H9 (cell line): ENCODE measurements at regions not wholly inside any gene's neighbourhood (a gene's known extent, or its start where the extent isn't known, plus 50 kb on each side); places are given as distances from the start of the nearest gene placed in this dataset.

Experiments
- DNase-seq: peaks from one replicate; pipeline ENCODE4 v3.0.0-alpha.2; 2017
- H2AFZ ChIP-seq: one replicate; pipeline ENCODE4 v1.6.1; 2013; ENCODE audit warnings: mild to moderate bottlenecking, low read length, control low read depth, moderate library complexity
- H2AK5ac ChIP-seq: 2 replicates; pipeline ENCODE4 v1.6.1; 2013; ENCODE audit warnings: low read length, control low read depth, mixed read lengths; ENCODE audit not compliant: insufficient read length
- H2BK120ac ChIP-seq: one replicate; pipeline ENCODE4 v1.6.1; 2013; ENCODE audit warnings: low read depth, mild to moderate bottlenecking, low read length, control low read depth, inconsistent platforms; ENCODE audit not compliant: poor library complexity, severe bottlenecking
- H2BK12ac ChIP-seq: 2 replicates; pipeline ENCODE4 v1.6.1; 2013; ENCODE audit warnings: low read length, control low read depth, mixed read lengths, low read depth; ENCODE audit not compliant: insufficient read length
- H2BK15ac ChIP-seq: 2 replicates; pipeline ENCODE4 v1.6.1; 2013; ENCODE audit warnings: low read depth, low read length, control low read depth
- H2BK20ac ChIP-seq: one replicate; pipeline ENCODE4 v1.6.1; 2013; ENCODE audit warnings: low read depth, mild to moderate bottlenecking, low read length, control low read depth, inconsistent platforms; ENCODE audit not compliant: poor library complexity, severe bottlenecking
- H2BK5ac ChIP-seq: 2 replicates; pipeline ENCODE4 v1.6.1; 2013; ENCODE audit warnings: low read length, control low read depth, mixed read lengths; ENCODE audit not compliant: insufficient read length
- H3K14ac ChIP-seq: 2 replicates; pipeline ENCODE4 v1.6.1; 2013; ENCODE audit warnings: low read length, control low read depth; ENCODE audit not compliant: insufficient read depth
- H3K18ac ChIP-seq: 2 replicates; pipeline ENCODE4 v1.6.1; 2013; ENCODE audit warnings: low read depth, mild to moderate bottlenecking, mixed read lengths, low read length, control low read depth; ENCODE audit not compliant: insufficient read length
- H3K23ac ChIP-seq: 2 replicates; pipeline ENCODE4 v1.6.1; 2013; ENCODE audit warnings: low read length, control low read depth, mixed read lengths, low read depth; ENCODE audit not compliant: insufficient read length
- H3K23me2 ChIP-seq: 2 replicates; pipeline ENCODE4 v1.6.1; 2013; ENCODE audit warnings: low read depth, mild to moderate bottlenecking, mixed read lengths, low read length, control low read depth; ENCODE audit not compliant: insufficient read length, poor library complexity, severe bottlenecking
- H3K27ac ChIP-seq: 2 replicates; pipeline ENCODE4 v1.5.1; 2013; ENCODE audit warnings: low read length, control low read depth, mixed read lengths, low read depth; ENCODE audit not compliant: insufficient read length
- H3K27me3 ChIP-seq: 2 replicates; pipeline ENCODE4 v1.6.1; 2013; ENCODE audit warnings: low read length, control low read depth, inconsistent platforms; ENCODE audit not compliant: insufficient read depth
- H3K4ac ChIP-seq: 2 replicates; pipeline ENCODE4 v1.6.1; 2013; ENCODE audit warnings: low read depth, mild to moderate bottlenecking, control low read depth, inconsistent platforms, low read length, moderate library complexity
- H3K4me1 ChIP-seq: 2 replicates; pipeline ENCODE4 v1.6.1; 2013; ENCODE audit warnings: low read length, control low read depth, inconsistent platforms; ENCODE audit not compliant: insufficient read depth
- H3K4me2 ChIP-seq: 2 replicates; pipeline ENCODE4 v1.6.1; 2013; ENCODE audit warnings: low read length, control low read depth, mixed read lengths; ENCODE audit not compliant: insufficient read length, insufficient read depth
- H3K56ac ChIP-seq: 2 replicates; pipeline ENCODE4 v1.6.1; 2013; ENCODE audit warnings: low read depth, mild to moderate bottlenecking, mixed read lengths, low read length, control low read depth; ENCODE audit not compliant: insufficient read length
- H3K79me1 ChIP-seq: 2 replicates; pipeline ENCODE4 v1.6.1; 2013; ENCODE audit warnings: low read depth, mild to moderate bottlenecking, moderate library complexity, low read length, control low read depth, inconsistent platforms; ENCODE audit not compliant: insufficient read depth, poor library complexity, severe bottlenecking
- H3K79me2 ChIP-seq: 2 replicates; pipeline ENCODE4 v1.6.1; 2013; ENCODE audit warnings: low read length, control low read depth, inconsistent platforms; ENCODE audit not compliant: insufficient read depth
- H3K9ac ChIP-seq: 2 replicates; pipeline ENCODE4 v1.6.1; 2013; ENCODE audit warnings: low read length, control low read depth, mixed read lengths; ENCODE audit not compliant: insufficient read length; ENCODE audit errors: extremely low read depth
- H3K9me3 ChIP-seq: one replicate; pipeline ENCODE4 v1.6.1; 2013; ENCODE audit warnings: low read depth, low read length, inconsistent platforms; ENCODE audit not compliant: control insufficient read depth
- H3T11ph ChIP-seq: one replicate; pipeline ENCODE4 v1.6.1; 2013; ENCODE audit warnings: mild to moderate bottlenecking, low read length, control low read depth, inconsistent platforms
- H4K20me1 ChIP-seq: one replicate; pipeline ENCODE4 v1.6.1; 2013; ENCODE audit not compliant: control insufficient read depth, insufficient read length, insufficient read depth
- H4K5ac ChIP-seq: 2 replicates; pipeline ENCODE4 v1.6.1; 2013; ENCODE audit warnings: low read depth, mild to moderate bottlenecking, mixed read lengths, low read length, control low read depth; ENCODE audit not compliant: insufficient read length
- H4K8ac ChIP-seq: replicated peaks from 2 replicates; pipeline ENCODE4 v1.6.1; 2013; ENCODE audit warnings: low read length, control low read depth, mixed read lengths, low read depth; ENCODE audit not compliant: insufficient read length
- H4K91ac ChIP-seq: 2 replicates; pipeline ENCODE4 v1.6.1; 2013; ENCODE audit warnings: low read depth, mild to moderate bottlenecking, moderate library complexity, mixed read lengths, low read length, control low read depth; ENCODE audit not compliant: insufficient read length
- H3K27ac Mint-ChIP-seq, 3 experiments: 2 replicates in 2 of 3; 3 replicates in 1 of 3; pipeline ENCODE4 v1.8.0; 2020 to 2021; ENCODE audit warnings: mixed read lengths in 3 of 3, mild to moderate bottlenecking in 1 of 3, moderate library complexity in 1 of 3
- H3K27me3 Mint-ChIP-seq: 2 replicates; pipeline ENCODE4 v1.8.0; 2021; ENCODE audit warnings: low read depth, mild to moderate bottlenecking, moderate library complexity, mixed read lengths
- H3K36me3 Mint-ChIP-seq, 3 experiments: 2 replicates in 2 of 3; 3 replicates in 1 of 3; pipeline ENCODE4 v1.8.0; 2020 to 2021; ENCODE audit warnings: low read depth in 3 of 3, mixed read lengths in 3 of 3; ENCODE audit not compliant: insufficient read depth in 1 of 3
- H3K4me1 Mint-ChIP-seq, 2 experiments: 2 replicates each; pipeline ENCODE4 v1.8.0; 2020; ENCODE audit warnings: mixed read lengths in 2 of 2
- H3K4me3 Mint-ChIP-seq, 2 experiments: 2 replicates in 1 of 2; 3 replicates in 1 of 2; pipeline ENCODE4 v1.8.0; 2020 to 2021; ENCODE audit warnings: mild to moderate bottlenecking in 2 of 2, mixed read lengths in 2 of 2, moderate library complexity in 1 of 2
- H3K9me3 Mint-ChIP-seq, 2 experiments: 2 replicates in 1 of 2; 3 replicates in 1 of 2; pipeline ENCODE4 v1.8.0; 2020; ENCODE audit warnings: mild to moderate bottlenecking in 2 of 2, mixed read lengths in 2 of 2, moderate library complexity in 1 of 2
- CTCF ChIP-seq: fragments of 200-600 bp; sonication (generic); conservative IDR thresholded peaks from 3 replicates; pipeline ENCODE4 v1.8.0; 2021; ENCODE audit warnings: antibody characterized with exemption, mild to moderate bottlenecking
- WGBS: extraction: QIAGEN DNeasy Blood & Tissue Kit; methylation state at CpG from one replicate; pipeline ENCODE4 v1.1.7; 2013; ENCODE audit warnings: missing lambda C conversion rate, low lambda C conversion rate, mixed read lengths; ENCODE audit not compliant: insufficient read length; ENCODE audit errors: extremely low coverage; 5-methylcytosine and 5-hydroxymethylcytosine counted together

GRCh38 chr10:106284802-106285587, 879.5 kb downstream of the SORCS1 start:
- no peaks in the 10 kb centered on the region for H3K79me1 ChIP-seq
- no CpG with 5 or more reads among the region's 4 CpGs for WGBS
- H3K18ac ChIP-seq, result no peak overlapping the region
- H2AFZ ChIP-seq, result no peak overlapping the region
- H2BK120ac ChIP-seq, result no peak overlapping the region
- Mint-ChIP-seq H3K4me1 (peaks cover 16 to 18% of the 10 kb centered on the region in 2 experiments), H3K27ac (no peak overlapping the region; a peak in 1 of 7 replicates), H3K9me3 (peaks cover 0 to 4% of the 10 kb centered on the region in 2 experiments; a peak in 2 of 5 replicates), H3K4me3 (no peak overlapping the region), H3K36me3 (no peaks in the 10 kb centered on the region), H3K27me3 (no peaks in the 10 kb centered on the region)
- no peak overlapping the region for H3K14ac ChIP-seq
- no peak overlapping the region for H3K56ac ChIP-seq
- no peak overlapping the region for H3K4ac ChIP-seq
- DNase-seq, result no peak
- no peak overlapping the region for H3K27ac ChIP-seq
- H3K4me1 ChIP-seq, result peaks cover 5% of the 10 kb centered on the region
- no peak overlapping the region for H3K4me2 ChIP-seq
- H3T11ph ChIP-seq, result no peak overlapping the region
- no peak for TF ChIP-seq CTCF
- no peaks in the 10 kb centered on the region for H3K79me2 ChIP-seq
- H4K20me1 ChIP-seq, result no peaks in the 10 kb centered on the region
- no peak overlapping the region for H3K23ac ChIP-seq
- no peaks in the 10 kb centered on the region for H3K23me2 ChIP-seq
- H2BK12ac ChIP-seq, result no peak overlapping the region
- no peaks in the 10 kb centered on the region for H3K27me3 ChIP-seq
- no peak overlapping the region for H2BK15ac ChIP-seq
- H2AK5ac ChIP-seq, result no peak overlapping the region
- H4K91ac ChIP-seq, result no peak overlapping the region
- no peaks in the 10 kb centered on the region for H3K9me3 ChIP-seq
- H2BK20ac ChIP-seq, result no peak overlapping the region
- H3K9ac ChIP-seq, result no peak overlapping the region
- no peak overlapping the region for H4K5ac ChIP-seq
- H4K8ac ChIP-seq, result no peak overlapping the region
- no peak overlapping the region for H2BK5ac ChIP-seq
